ENCODE measurements at regions not wholly inside any gene's neighbourhood (a gene's known extent, or its start where the extent isn't known, plus 50 kb on each side); places are given as distances from the start of the nearest gene placed in this dataset.
A peak's percentile ranks its signal among the peaks of the same experiment; 100 is the strongest.

GRCh38 chr11:130615561-130615960 is 167.1 kb downstream of the ADAMTS15 start:
- Mint-ChIP-seq H3K9me3 (no peaks in the 10 kb centered on the region), H3K36me3 (ENCODE audit: low read depth) (no peaks in the 10 kb centered on the region), H3K27me3 (ENCODE audit: insufficient read depth) (peaks cover 2% of the 10 kb centered on the region), H3K27ac (no peak overlapping the region), H3K4me3 (no peak overlapping the region), H3K4me1 (ENCODE audit: low read depth) (no peaks in the 10 kb centered on the region)
- intact Hi-C loops (cut with micrococcal nuclease), result no loop called here
- DNase-seq (ENCODE audit: low spot score), result no peak

- Mint-ChIP-seq H3K36me3 (ENCODE audit: low read depth) (no peaks in the 10 kb centered on the region), H3K4me3 (no peak overlapping the region), H3K27ac (no peak overlapping the region), H3K4me1 (ENCODE audit: low read depth) (no peaks in the 10 kb centered on the region), H3K27me3 (ENCODE audit: insufficient read depth) (peaks cover 2% of the 10 kb centered on the region), H3K9me3 (no peaks in the 10 kb centered on the region)
- intact Hi-C loops (cut with micrococcal nuclease), result no loop called here
- DNase-seq (ENCODE audit: low spot score), result no peak
Measured at GRCh38 chr11:130616573-130616972, 168.1 kb downstream of the ADAMTS15 start.

DNA sequence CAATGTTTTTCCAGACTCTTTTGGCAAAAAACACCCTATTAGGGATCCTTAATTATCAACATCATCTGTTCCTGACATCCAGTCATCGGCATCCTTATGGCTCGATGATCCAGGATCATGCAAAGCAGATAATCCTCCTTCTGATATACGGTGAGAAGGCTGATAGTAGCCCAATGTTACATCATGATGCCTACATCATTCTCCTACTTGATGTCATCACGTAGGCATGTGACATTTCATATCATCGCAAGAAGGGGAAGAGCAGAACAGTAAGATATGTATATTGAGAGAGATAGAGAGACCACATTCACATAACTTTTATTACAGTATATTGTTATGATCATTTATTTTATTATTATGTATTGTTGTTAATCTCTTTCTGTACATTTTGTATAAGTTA is 168.6 kb downstream of the ADAMTS15 start:
- Mint-ChIP-seq H3K27ac (no peak overlapping the region), H3K36me3 (ENCODE audit: low read depth) (no peaks in the 10 kb centered on the region), H3K27me3 (ENCODE audit: insufficient read depth) (peaks cover 2% of the 10 kb centered on the region), H3K9me3 (no peaks in the 10 kb centered on the region), H3K4me3 (no peak overlapping the region), H3K4me1 (ENCODE audit: low read depth) (no peaks in the 10 kb centered on the region)
- intact Hi-C loops (cut with micrococcal nuclease), result no loop called here
- no peak for DNase-seq (ENCODE audit: low spot score)

DNA sequence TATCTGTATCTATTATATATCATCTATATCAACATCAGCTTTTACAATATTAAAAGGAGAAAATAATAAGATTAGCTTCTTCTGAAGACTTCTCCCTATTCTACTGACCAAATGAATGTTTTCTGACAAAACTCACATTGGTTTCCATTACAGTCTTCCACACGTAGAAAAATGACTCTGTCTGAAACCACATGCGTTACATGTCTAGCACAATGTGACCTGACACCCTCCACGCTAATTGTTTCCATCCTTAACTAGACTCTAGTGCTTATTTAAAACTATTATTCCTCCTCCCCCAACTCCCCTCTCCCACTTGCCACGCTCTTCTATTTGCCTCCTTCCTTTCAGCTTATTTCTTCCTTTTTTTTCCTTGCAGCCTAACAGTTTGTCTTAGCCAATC is 172.1 kb downstream of the ADAMTS15 start:
- DNase-seq (ENCODE audit: low spot score), result no peak
- intact Hi-C loops (cut with micrococcal nuclease), result no loop called here
- no peak overlapping the region for H3K27ac Mint-ChIP-seq
- H3K9me3 Mint-ChIP-seq, result no peaks in the 10 kb centered on the region
- no peaks in the 10 kb centered on the region for H3K36me3 Mint-ChIP-seq (ENCODE audit: low read depth)
- H3K4me1 Mint-ChIP-seq (ENCODE audit: low read depth), result no peaks in the 10 kb centered on the region
- H3K27me3 Mint-ChIP-seq (ENCODE audit: insufficient read depth), result peaks cover 2% of the 10 kb centered on the region
- no peak overlapping the region for H3K4me3 Mint-ChIP-seq

DNA sequence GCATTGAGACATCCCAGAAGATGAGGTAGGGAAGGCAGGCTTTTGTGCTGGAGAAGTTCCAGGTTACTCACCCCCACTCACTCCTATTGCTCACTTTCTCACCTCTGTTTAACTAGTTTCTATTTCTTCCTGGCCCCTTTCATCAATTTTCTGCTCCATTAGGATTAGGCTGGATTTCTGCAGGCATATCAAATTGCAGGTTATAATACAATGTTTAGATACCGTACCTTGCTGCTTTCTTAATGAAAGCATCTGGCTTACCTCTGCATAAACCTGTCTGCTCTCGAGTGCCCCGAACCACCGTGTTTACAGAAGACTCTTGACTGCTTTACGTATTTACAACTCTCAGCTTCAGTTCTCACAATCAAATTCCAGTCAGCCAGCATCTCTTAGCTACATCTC is 173.7 kb downstream of the ADAMTS15 start:
- no peaks in the 10 kb centered on the region for H3K4me1 Mint-ChIP-seq (ENCODE audit: low read depth)
- H3K27ac Mint-ChIP-seq, result no peak overlapping the region
- DNase-seq (ENCODE audit: low spot score), result no peak
- H3K9me3 Mint-ChIP-seq, result no peaks in the 10 kb centered on the region
- peaks cover 2% of the 10 kb centered on the region for H3K27me3 Mint-ChIP-seq (ENCODE audit: insufficient read depth)
- intact Hi-C loops (cut with micrococcal nuclease), result no loop called here
- no peak overlapping the region for H3K4me3 Mint-ChIP-seq
- no peaks in the 10 kb centered on the region for H3K36me3 Mint-ChIP-seq (ENCODE audit: low read depth)

- intact Hi-C loops (cut with micrococcal nuclease), result no loop called here
- no peak overlapping the region for H3K27ac Mint-ChIP-seq
Measured at GRCh38 chr11:130623670-130624668, 175.5 kb downstream of the ADAMTS15 start.

GRCh38 chr11:130624971-130625544 is 176.6 kb downstream of the ADAMTS15 start:
- H3K27ac Mint-ChIP-seq, result no peak overlapping the region
- H3K4me3 Mint-ChIP-seq, result no peak overlapping the region
- intact Hi-C loops (cut with micrococcal nuclease), result no loop called here
- no peaks in the 10 kb centered on the region for H3K4me1 Mint-ChIP-seq (ENCODE audit: low read depth)
- no peaks in the 10 kb centered on the region for H3K27me3 Mint-ChIP-seq (ENCODE audit: insufficient read depth)
- DNase-seq (ENCODE audit: low spot score), result no peak
- no peaks in the 10 kb centered on the region for H3K9me3 Mint-ChIP-seq
- no peaks in the 10 kb centered on the region for H3K36me3 Mint-ChIP-seq (ENCODE audit: low read depth)

More at GRCh38 chr11:130623670-130624668, 175.5 kb downstream of the ADAMTS15 start:
- DNase-seq (ENCODE audit: low spot score), result no peak
- no peaks in the 10 kb centered on the region for H3K4me1 Mint-ChIP-seq (ENCODE audit: low read depth)
- no peak overlapping the region for H3K4me3 Mint-ChIP-seq
- no peaks in the 10 kb centered on the region for H3K36me3 Mint-ChIP-seq (ENCODE audit: low read depth)
- peaks cover 2% of the 10 kb centered on the region for H3K27me3 Mint-ChIP-seq (ENCODE audit: insufficient read depth)
- H3K9me3 Mint-ChIP-seq, result no peaks in the 10 kb centered on the region

GRCh38 chr11:130625578-130626306 is 177.3 kb downstream of the ADAMTS15 start:
- H3K36me3 Mint-ChIP-seq (ENCODE audit: low read depth), result no peaks in the 10 kb centered on the region
- no peak for DNase-seq (ENCODE audit: low spot score)
- no peak overlapping the region for H3K4me3 Mint-ChIP-seq
- intact Hi-C loops (cut with micrococcal nuclease), result no loop called here
- H3K27ac Mint-ChIP-seq, result no peak overlapping the region
- H3K27me3 Mint-ChIP-seq (ENCODE audit: insufficient read depth), result no peaks in the 10 kb centered on the region
- H3K9me3 Mint-ChIP-seq, result no peaks in the 10 kb centered on the region
- peaks cover 3% of the 10 kb centered on the region for H3K4me1 Mint-ChIP-seq (ENCODE audit: low read depth)

- DNase-seq (ENCODE audit: low spot score), result no peak
- Mint-ChIP-seq H3K27ac (no peak overlapping the region), H3K4me3 (no peak overlapping the region), H3K36me3 (ENCODE audit: low read depth) (peaks cover 2% of the 10 kb centered on the region), H3K4me1 (ENCODE audit: low read depth) (peaks cover 28% of the 10 kb centered on the region), H3K27me3 (ENCODE audit: insufficient read depth) (no peaks in the 10 kb centered on the region), H3K9me3 (no peaks in the 10 kb centered on the region)
- intact Hi-C loops (cut with micrococcal nuclease), result no loop called here
Measured at GRCh38 chr11:130629039-130629438, 180.6 kb downstream of the ADAMTS15 start.

DNA sequence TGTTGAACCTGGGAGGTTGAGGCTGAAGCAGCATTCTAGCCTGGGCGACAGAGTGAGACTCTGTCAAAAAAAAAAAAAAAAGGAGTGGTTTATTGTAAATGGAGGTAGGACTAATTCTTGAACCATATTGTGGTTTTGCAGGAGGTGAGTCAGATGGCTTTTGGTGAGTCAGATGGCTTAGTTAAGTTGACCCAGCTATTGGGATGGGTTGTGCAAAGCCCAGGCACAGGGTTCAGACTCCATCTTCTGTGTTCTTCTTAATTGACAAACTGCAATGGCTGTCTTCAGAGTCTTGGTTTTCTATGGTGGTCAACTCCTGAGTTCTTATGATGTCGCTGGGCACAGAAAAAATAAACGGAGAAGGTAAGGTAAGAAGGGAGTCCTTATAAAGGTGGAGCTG is 182.7 kb downstream of the ADAMTS15 start:
- no peak for DNase-seq (ENCODE audit: low spot score)
- H3K27ac Mint-ChIP-seq, result peak overlapping the region; percentile 80
- H3K4me3 Mint-ChIP-seq, result peak overlapping the region; percentile 44
- H3K36me3 Mint-ChIP-seq (ENCODE audit: low read depth), result peaks cover 2% of the 10 kb centered on the region
- H3K9me3 Mint-ChIP-seq, result no peaks in the 10 kb centered on the region
- peaks cover 49% of the 10 kb centered on the region for H3K4me1 Mint-ChIP-seq (ENCODE audit: low read depth)
- intact Hi-C loops (cut with micrococcal nuclease), result loop anchor here (5.0 to 10.0 kb wide), 3 partner anchors 199 to 284 kb away; partner anchors contain the start of gene SNX19
- no peaks in the 10 kb centered on the region for H3K27me3 Mint-ChIP-seq (ENCODE audit: insufficient read depth)

DNA sequence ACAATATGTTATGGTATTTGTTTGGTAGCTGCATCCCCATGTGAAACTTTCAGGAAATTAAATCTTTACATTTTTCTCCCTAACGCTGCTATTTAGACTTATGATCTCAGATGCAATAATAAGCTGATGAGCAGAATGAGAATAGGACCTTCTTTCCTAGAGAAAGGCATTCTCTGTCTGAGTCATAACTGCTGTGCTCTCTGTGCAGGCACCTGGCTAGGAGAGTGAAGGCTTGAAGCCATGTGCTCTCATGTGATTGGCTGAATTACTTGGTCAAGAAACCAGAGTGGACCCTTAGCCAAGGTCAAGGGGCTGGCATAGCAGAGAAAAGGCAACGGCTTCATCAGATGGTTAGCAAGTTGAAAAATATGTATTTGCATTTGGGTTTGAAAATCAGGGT is 185.0 kb downstream of the ADAMTS15 start:
- peak overlapping the region; percentile 69 for H3K27ac Mint-ChIP-seq
- DNase-seq (ENCODE audit: low spot score), result no peak
- no peaks in the 10 kb centered on the region for H3K27me3 Mint-ChIP-seq (ENCODE audit: insufficient read depth)
- peak overlapping the region; percentile 6 for H3K4me3 Mint-ChIP-seq
- no peaks in the 10 kb centered on the region for H3K9me3 Mint-ChIP-seq
- intact Hi-C loops (cut with micrococcal nuclease), result loop anchor here (5.0 to 10.0 kb wide), 3 partner anchors 201 to 281 kb away; partner anchors contain the start of gene SNX19
- peaks cover 64% of the 10 kb centered on the region for H3K4me1 Mint-ChIP-seq (ENCODE audit: low read depth)
- H3K36me3 Mint-ChIP-seq (ENCODE audit: low read depth), result peaks cover 2% of the 10 kb centered on the region

DNA sequence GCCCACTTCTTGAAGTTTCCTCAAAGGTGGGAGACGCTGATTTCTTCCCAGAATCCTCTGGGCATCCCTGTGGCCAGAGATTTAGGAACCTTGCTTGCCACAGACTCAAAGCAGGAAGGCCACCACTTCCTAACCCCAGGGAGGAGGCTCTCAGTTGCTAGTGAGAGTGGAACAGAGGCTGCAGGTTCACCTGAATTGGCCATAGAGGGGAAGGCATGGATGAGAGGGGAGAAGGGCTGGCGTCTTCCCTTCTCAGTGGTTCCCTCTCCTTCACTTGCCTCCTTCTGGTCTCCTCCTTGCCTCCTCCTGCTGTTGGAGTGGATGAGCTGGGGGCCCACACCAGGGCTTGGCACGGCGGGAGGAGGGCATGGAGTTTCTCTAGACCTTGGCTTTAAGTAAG is 185.7 kb downstream of the ADAMTS15 start:
- H3K36me3 Mint-ChIP-seq (ENCODE audit: low read depth), result peaks cover 2% of the 10 kb centered on the region
- H3K4me1 Mint-ChIP-seq (ENCODE audit: low read depth), result peaks cover 64% of the 10 kb centered on the region
- H3K27me3 Mint-ChIP-seq (ENCODE audit: insufficient read depth), result no peaks in the 10 kb centered on the region
- no peaks in the 10 kb centered on the region for H3K9me3 Mint-ChIP-seq
- peak overlapping the region; percentile 10 for H3K4me3 Mint-ChIP-seq
- H3K27ac Mint-ChIP-seq, result peak overlapping the region; percentile 69
- no peak for DNase-seq (ENCODE audit: low spot score)
- intact Hi-C loops (cut with micrococcal nuclease), result loop anchor here (5.0 to 10.0 kb wide), 3 partner anchors 202 to 281 kb away; partner anchors contain the start of gene SNX19
